Epithelial cell of proximal tubule (primary cell): ENCODE measurements at regions not wholly inside any gene's neighbourhood (a gene's known extent, or its start where the extent isn't known, plus 50 kb on each side); places are given as distances from the start of the nearest gene placed in this dataset.
A peak's percentile ranks its signal among the peaks of the same experiment; 100 is the strongest.

ENCODE experiments used
- DNase-seq: peaks from one replicate; pipeline ENCODE4 v3.0.0-alpha.2; 2011; ENCODE audit warnings: low read depth
- H3K4me3 ChIP-seq: 2 replicates; pipeline ENCODE4 v1.5.1; 2011; ENCODE audit warnings: low read depth, mild to moderate bottlenecking, low read length
- TF ChIP-seq, protein P1 (sequence below): conservative IDR thresholded peaks from 2 replicates; pipeline ENCODE4 v1.5.1; 2012; ENCODE audit warnings: low read depth, mild to moderate bottlenecking, low read length

DNA sequence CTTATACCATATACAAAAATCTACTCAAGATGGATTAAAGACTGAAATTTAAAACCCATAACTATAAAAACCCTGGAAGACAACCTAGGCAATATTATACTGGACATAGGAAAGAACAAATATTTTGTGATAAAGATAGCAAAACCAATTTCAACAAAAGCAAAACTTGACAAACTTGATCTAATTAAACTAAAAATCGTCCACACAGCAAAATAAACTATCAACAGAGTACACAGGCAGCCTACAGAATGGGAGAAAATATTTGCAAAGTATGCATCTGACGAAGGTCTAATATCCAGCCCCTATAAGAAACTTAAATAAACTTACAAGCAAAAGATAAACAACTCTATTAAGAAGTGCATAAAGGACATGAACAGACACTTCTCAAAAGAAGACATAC lies 240.1 kb downstream of the HGF start:
- H3K4me3 ChIP-seq: no peak overlapping the region
- TF ChIP-seq, protein P1, sequence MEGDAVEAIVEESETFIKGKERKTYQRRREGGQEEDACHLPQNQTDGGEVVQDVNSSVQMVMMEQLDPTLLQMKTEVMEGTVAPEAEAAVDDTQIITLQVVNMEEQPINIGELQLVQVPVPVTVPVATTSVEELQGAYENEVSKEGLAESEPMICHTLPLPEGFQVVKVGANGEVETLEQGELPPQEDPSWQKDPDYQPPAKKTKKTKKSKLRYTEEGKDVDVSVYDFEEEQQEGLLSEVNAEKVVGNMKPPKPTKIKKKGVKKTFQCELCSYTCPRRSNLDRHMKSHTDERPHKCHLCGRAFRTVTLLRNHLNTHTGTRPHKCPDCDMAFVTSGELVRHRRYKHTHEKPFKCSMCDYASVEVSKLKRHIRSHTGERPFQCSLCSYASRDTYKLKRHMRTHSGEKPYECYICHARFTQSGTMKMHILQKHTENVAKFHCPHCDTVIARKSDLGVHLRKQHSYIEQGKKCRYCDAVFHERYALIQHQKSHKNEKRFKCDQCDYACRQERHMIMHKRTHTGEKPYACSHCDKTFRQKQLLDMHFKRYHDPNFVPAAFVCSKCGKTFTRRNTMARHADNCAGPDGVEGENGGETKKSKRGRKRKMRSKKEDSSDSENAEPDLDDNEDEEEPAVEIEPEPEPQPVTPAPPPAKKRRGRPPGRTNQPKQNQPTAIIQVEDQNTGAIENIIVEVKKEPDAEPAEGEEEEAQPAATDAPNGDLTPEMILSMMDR: no peak
- DNase-seq: no peak

DNA sequence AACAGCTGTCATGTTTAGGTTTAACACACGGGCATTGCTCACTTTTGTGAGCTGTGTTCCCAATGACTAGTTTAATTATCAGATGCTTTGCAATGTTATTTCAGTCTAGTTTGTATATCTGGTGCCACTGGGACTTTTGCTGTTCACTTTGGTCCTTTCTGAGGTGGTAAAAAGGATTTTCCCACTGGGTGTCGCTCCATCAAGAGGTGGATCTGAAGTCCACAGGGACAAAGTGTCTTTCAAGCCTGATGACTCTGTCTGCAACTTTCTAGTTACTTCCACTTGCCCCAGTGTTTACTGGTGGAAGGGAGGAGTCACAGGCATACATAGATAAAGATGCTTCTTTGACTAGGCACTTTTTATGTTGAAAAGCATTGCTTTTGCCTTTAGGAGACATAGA lies 242.2 kb downstream of the HGF start:
- DNase-seq: no peak
- H3K4me3 ChIP-seq: no peak overlapping the region
- TF ChIP-seq, protein P1: peak; percentile 23

DNA sequence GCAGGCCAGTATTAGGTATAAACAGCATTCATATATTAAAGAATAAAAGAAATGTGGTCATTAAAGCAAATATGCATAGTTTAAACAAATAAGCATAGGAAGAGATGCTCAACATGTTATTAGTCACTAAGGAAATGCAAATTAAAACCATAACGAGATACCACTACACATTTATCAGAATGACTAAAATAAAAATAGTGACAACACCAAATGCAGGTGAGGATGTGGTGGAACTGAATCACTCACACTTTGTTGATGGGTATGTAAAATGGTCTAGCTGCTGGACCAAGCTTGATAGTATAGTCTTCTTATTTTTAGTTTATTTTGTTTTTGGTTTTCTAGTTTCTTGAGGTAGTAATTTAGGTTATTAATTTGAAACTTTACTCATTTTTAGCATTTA lies 242.9 kb downstream of the HGF start:
- no peak for DNase-seq
- TF ChIP-seq, protein P1: no peak
- no peak overlapping the region for H3K4me3 ChIP-seq

DNA sequence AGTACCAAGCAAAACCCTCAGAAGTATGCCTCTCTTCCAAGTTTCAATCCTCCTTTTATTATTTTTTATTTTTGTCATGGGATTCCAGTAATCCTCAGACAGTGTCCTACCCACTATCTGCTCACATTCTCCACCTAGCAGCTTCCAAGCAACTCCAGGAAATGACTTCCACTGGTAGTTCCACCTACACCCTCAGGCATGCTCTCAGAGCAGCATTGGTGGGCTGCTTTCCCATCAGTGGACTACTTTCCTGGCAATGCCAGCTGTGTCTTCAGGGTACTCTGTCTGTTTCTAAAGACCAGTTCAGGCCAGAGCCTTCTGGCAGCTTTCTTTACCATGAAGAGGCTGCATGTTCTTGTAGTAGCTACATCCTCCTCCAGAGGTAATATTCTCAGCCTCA lies 244.0 kb downstream of the HGF start:
- no peak overlapping the region for H3K4me3 ChIP-seq
- DNase-seq: no peak
- TF ChIP-seq, protein P1: no peak

DNA sequence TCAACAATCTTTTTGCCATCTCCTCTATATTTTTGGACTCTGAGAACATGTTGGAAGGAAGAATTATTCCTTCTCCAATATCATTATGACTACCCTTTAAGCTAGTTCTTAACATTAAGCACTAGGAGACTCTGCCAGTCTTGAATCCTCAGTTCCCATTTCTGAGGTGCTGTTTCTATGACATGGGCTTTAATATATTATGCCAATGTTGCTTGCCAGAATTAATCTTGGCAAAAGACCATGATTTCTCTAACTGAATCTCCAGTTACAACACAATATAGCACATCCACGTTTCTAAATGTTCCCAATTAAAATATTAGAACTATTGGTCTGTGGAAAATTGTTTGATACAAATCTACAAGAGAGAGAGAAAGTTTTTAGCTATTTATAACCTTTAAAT lies 250.0 kb downstream of the HGF start:
- no peak for DNase-seq

DNA sequence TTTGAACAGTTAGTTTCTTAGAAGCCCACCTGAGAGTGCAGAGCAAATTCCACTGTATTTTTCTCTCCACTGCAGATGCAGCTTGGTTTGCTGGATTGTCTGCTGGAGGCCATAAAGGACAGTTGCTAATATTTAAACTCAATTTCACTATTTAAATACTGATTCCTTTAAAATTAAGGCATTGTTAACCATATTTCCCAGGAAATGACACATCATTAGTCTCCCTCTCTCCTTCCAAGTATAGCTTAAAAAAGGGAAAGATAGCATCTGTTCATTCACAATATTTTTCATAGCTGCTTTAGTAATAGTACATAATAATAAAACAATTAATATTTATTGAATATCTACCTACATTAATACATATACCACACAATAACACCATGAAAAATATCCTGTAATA lies 252.9 kb downstream of the HGF start:
- no peak for DNase-seq
- H3K4me3 ChIP-seq: no peak overlapping the region
- TF ChIP-seq, protein P1: no peak

More for the DNA sequence above, 250.0 kb downstream of the HGF start:
- TF ChIP-seq, protein P1: no peak
- no peak overlapping the region for H3K4me3 ChIP-seq

DNA sequence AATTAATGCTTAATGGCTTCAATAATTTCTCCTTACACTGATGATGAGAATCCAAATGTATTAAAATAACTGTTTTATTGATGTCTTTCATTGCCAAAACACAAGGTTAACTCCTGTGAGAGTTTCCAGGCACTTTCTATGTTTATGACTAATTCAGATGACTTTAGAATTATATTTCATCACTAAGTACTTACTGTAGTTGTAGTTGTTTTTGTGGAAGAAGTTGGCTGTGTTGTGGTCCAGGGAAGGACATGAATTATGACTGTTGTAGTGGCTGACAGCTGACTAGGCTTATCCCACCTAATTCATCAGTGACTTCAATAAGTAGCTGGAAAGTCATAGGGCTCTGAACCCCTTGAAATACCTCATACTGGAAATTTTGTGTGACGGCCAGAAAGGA lies 254.8 kb downstream of the HGF start:
- no peak overlapping the region for H3K4me3 ChIP-seq
- TF ChIP-seq, protein P1: no peak
- no peak for DNase-seq
